Neural progenitor cell (in vitro differentiated cells): ENCODE measurements at regions not wholly inside any gene's neighbourhood (a gene's known extent, or its start where the extent isn't known, plus 50 kb on each side); places are given as distances from the start of the nearest gene placed in this dataset.
A peak's percentile ranks its signal among the peaks of the same experiment; 100 is the strongest.

Experiments used
- DNase-seq: peaks from one replicate; pipeline ENCODE4 v3.0.0-alpha.2; 2016; ENCODE audit warnings: low spot score
- H2AFZ ChIP-seq: fragments of 200-600 bp; sonication (generic); replicated peaks from 2 replicates; pipeline ENCODE4 v1.6.1; 2016; ENCODE audit warnings: antibody characterized with exemption
- H3F3A ChIP-seq: fragments of 200-600 bp; sonication (generic); 2 replicates; pipeline ENCODE4 v1.6.1; 2016; ENCODE audit warnings: antibody characterized with exemption, low read depth
- H3K27ac ChIP-seq: fragments of 200-600 bp; sonication (generic); 2 replicates; pipeline ENCODE4 v1.5.1; 2016; ENCODE audit warnings: mild to moderate bottlenecking
- H3K27me3 ChIP-seq: fragments of 200-600 bp; sonication (generic); 2 replicates; pipeline ENCODE4 v1.6.1; 2016; ENCODE audit warnings: mild to moderate bottlenecking, moderate library complexity
- H3K36me3 ChIP-seq: fragments of 200-600 bp; sonication (generic); 2 replicates; pipeline ENCODE4 v1.5.1; 2016
- H3K4me1 ChIP-seq: fragments of 200-600 bp; sonication (generic); 2 replicates; pipeline ENCODE4 v1.6.1; 2016; ENCODE audit warnings: mixed run types
- H3K4me2 ChIP-seq: fragments of 200-600 bp; sonication (generic); 2 replicates; pipeline ENCODE4 v1.6.1; 2016
- H3K4me3 ChIP-seq: fragments of 200-600 bp; sonication (generic); 2 replicates; pipeline ENCODE4 v1.5.1; 2016
- H3K79me2 ChIP-seq: fragments of 200-600 bp; sonication (generic); 2 replicates; pipeline ENCODE4 v1.6.1; 2016; ENCODE audit warnings: low read depth
- H3K9ac ChIP-seq: fragments of 200-600 bp; sonication (generic); 2 replicates; pipeline ENCODE4 v1.6.1; 2016
- H3K9me3 ChIP-seq: fragments of 200-600 bp; sonication (generic); 2 replicates; pipeline ENCODE4 v1.5.1; 2016; ENCODE audit warnings: low read depth
- H4K20me1 ChIP-seq: fragments of 200-600 bp; sonication (generic); 2 replicates; pipeline ENCODE4 v1.6.1; 2016; ENCODE audit warnings: low read depth
- H3K27ac Mint-ChIP-seq: 3 replicates; pipeline ENCODE4 v1.8.0; 2021; ENCODE audit warnings: mixed read lengths
- H3K27me3 Mint-ChIP-seq: 2 replicates; pipeline ENCODE4 v1.8.0; 2022; ENCODE audit warnings: low read depth, mild to moderate bottlenecking, inconsistent platforms, moderate library complexity, mixed read lengths; ENCODE audit not compliant: insufficient read depth
- H3K36me3 Mint-ChIP-seq: 3 replicates; pipeline ENCODE4 v1.8.0; 2021; ENCODE audit warnings: mixed read lengths
- H3K4me1 Mint-ChIP-seq: 3 replicates; pipeline ENCODE4 v1.8.0; 2021; ENCODE audit warnings: mixed read lengths
- H3K4me3 Mint-ChIP-seq: 3 replicates; pipeline ENCODE4 v1.8.0; 2021; ENCODE audit warnings: mild to moderate bottlenecking, moderate library complexity, mixed read lengths
- H3K9me3 Mint-ChIP-seq: 3 replicates; pipeline ENCODE4 v1.8.0; 2020; ENCODE audit warnings: mixed read lengths
- CTCF ChIP-seq: fragments of 200-600 bp; sonication (generic); IDR thresholded peaks from 2 replicates; pipeline ENCODE4 v1.5.1; 2017; ENCODE audit warnings: antibody characterized with exemption, mild to moderate bottlenecking
- EZH2 ChIP-seq: fragments of 200-600 bp; sonication (generic); IDR thresholded peaks from 2 replicates; pipeline ENCODE4 v1.6.1; 2017; ENCODE audit warnings: antibody characterized with exemption, mild to moderate bottlenecking, moderate library complexity
- EZH2phosphoT487 ChIP-seq: fragments of 200-600 bp; sonication (generic); IDR thresholded peaks from 2 replicates; pipeline ENCODE4 v1.6.1; 2017; ENCODE audit warnings: antibody characterized with exemption

GRCh38 chr2:136217996-136218395, 100.0 kb upstream of the CXCR4 start:
- H3K4me1 ChIP-seq = peaks cover 37% of the 10 kb centered on the region
- peaks cover 21% of the 10 kb centered on the region for H3F3A ChIP-seq
- no peaks in the 10 kb centered on the region for H3K36me3 Mint-ChIP-seq
- H3K9ac ChIP-seq = no peak overlapping the region
- no peak overlapping the region for H3K27ac ChIP-seq
- peaks cover 5% of the 10 kb centered on the region for H3K9me3 Mint-ChIP-seq
- no peaks in the 10 kb centered on the region for H4K20me1 ChIP-seq
- no peak overlapping the region for H3K4me2 ChIP-seq
- no peaks in the 10 kb centered on the region for H3K27me3 ChIP-seq
- no peaks in the 10 kb centered on the region for H3K79me2 ChIP-seq
- no peak for TF ChIP-seq EZH2phosphoT487
- TF ChIP-seq CTCF = no peak
- no peak for TF ChIP-seq EZH2
- peaks cover 31% of the 10 kb centered on the region for H3K4me1 Mint-ChIP-seq
- no peak overlapping the region for H2AFZ ChIP-seq
- H3K36me3 ChIP-seq = no peaks in the 10 kb centered on the region
- no peak for DNase-seq
- no peak overlapping the region for H3K4me3 ChIP-seq
- H3K27ac Mint-ChIP-seq = peak overlapping the region; percentile 32
- H3K4me3 Mint-ChIP-seq = no peak overlapping the region
- H3K9me3 ChIP-seq = no peaks in the 10 kb centered on the region
- H3K27me3 Mint-ChIP-seq = peaks cover 10% of the 10 kb centered on the region

GRCh38 chr2:136215908-136216472, 98.0 kb upstream of the CXCR4 start:
- Histone ChIP-seq H3K4me2 (peak overlapping the region; percentile 45), H3K4me3 (no peak overlapping the region), H3F3A (peaks cover 21% of the 10 kb centered on the region), H3K9ac (no peak overlapping the region), H3K79me2 (no peaks in the 10 kb centered on the region), H3K9me3 (no peaks in the 10 kb centered on the region), H4K20me1 (no peaks in the 10 kb centered on the region), H3K4me1 (peaks cover 37% of the 10 kb centered on the region), H3K27me3 (no peaks in the 10 kb centered on the region), H2AFZ (no peak overlapping the region), H3K36me3 (no peaks in the 10 kb centered on the region), H3K27ac (peak overlapping the region; percentile 94)
- H3K27me3 Mint-ChIP-seq = peaks cover 10% of the 10 kb centered on the region
- H3K4me1 Mint-ChIP-seq = peaks cover 31% of the 10 kb centered on the region
- DNase-seq = no peak
- no peak for TF ChIP-seq EZH2
- TF ChIP-seq CTCF = no peak
- TF ChIP-seq EZH2phosphoT487 = no peak
- no peaks in the 10 kb centered on the region for H3K36me3 Mint-ChIP-seq
- H3K4me3 Mint-ChIP-seq = no peak overlapping the region
- peak overlapping the region; percentile 74 for H3K27ac Mint-ChIP-seq
- H3K9me3 Mint-ChIP-seq = peaks cover 9% of the 10 kb centered on the region

- H3K4me3 ChIP-seq = no peak overlapping the region
- H3K9me3 Mint-ChIP-seq = peaks cover 14% of the 10 kb centered on the region
- no peak overlapping the region for H3K9ac ChIP-seq
- H3K27ac ChIP-seq = peak overlapping the region; percentile 94
- peaks cover 35% of the 10 kb centered on the region for H3K4me1 ChIP-seq
- DNase-seq = peak; percentile 91
- H3K79me2 ChIP-seq = no peaks in the 10 kb centered on the region
- TF ChIP-seq EZH2 (no peak), EZH2phosphoT487 (peak; percentile 71)
- no peaks in the 10 kb centered on the region for H3K36me3 ChIP-seq
- no peak overlapping the region for H2AFZ ChIP-seq
- peaks cover 21% of the 10 kb centered on the region for H3F3A ChIP-seq
- H3K4me2 ChIP-seq = peak overlapping the region; percentile 45
- H3K4me1 Mint-ChIP-seq = peaks cover 31% of the 10 kb centered on the region
- peak overlapping the region; percentile 74 for H3K27ac Mint-ChIP-seq
- no peaks in the 10 kb centered on the region for H3K27me3 ChIP-seq
- H3K27me3 Mint-ChIP-seq = peaks cover 10% of the 10 kb centered on the region
- no peaks in the 10 kb centered on the region for H3K9me3 ChIP-seq
- no peaks in the 10 kb centered on the region for H4K20me1 ChIP-seq
- H3K4me3 Mint-ChIP-seq = no peak overlapping the region
- H3K36me3 Mint-ChIP-seq = no peaks in the 10 kb centered on the region
Measured at GRCh38 chr2:136215449-136215848, 97.5 kb upstream of the CXCR4 start.
